IMR-90 (cell line): ENCODE measurements at regions not wholly inside any gene's neighbourhood (a gene's known extent, or its start where the extent isn't known, plus 50 kb on each side); places are given as distances from the start of the nearest gene placed in this dataset.

Experiments
- ATAC-seq: fragments of 200-7000 bp; cut with Tn5 transposase; 2 replicates; pipeline ENCODE4 v1.9.1; 2020; ENCODE audit warnings: low read depth, mild to moderate bottlenecking, moderate library complexity
- BruUV-seq: library from RNA; stranded (reverse); fragments of 400-500 nt; replicated peaks from 2 replicates; lab custom pipeline; 2021; lab: Mats Ljungman, UMichigan
- CTCF ChIA-PET: fragments of 300-600 bp; formaldehyde crosslinking; extraction: SDS; loops from one replicate; lab custom pipeline; 2021; ENCODE audit warnings: antibody characterized with exemption; lab: Yijun Ruan, JAX
- POLR2A ChIA-PET: fragments of 300-600 bp; sonication (Branson Sonifier 250); formaldehyde crosslinking; loops from one replicate; lab custom pipeline; 2022; ENCODE audit warnings: antibody characterized with exemption; ENCODE audit not compliant: unreplicated experiment; lab: Charles Lee
- DNase-seq: peaks from one replicate; pipeline ENCODE4 v3.0.0; 2013
- H2AFZ ChIP-seq: replicated peaks from 2 replicates; pipeline ENCODE3; 2013; ENCODE audit warnings: low read length, mild to moderate bottlenecking; ENCODE audit not compliant: poor library complexity
- H2AK5ac ChIP-seq: 2 replicates; pipeline ENCODE4 v1.6.1; 2013; ENCODE audit warnings: low read depth, low read length, inconsistent platforms
- H2AK9ac ChIP-seq: replicated peaks from 2 replicates; pipeline ENCODE3; 2013; ENCODE audit warnings: mild to moderate bottlenecking, low read depth, low read length, moderate library complexity; ENCODE audit not compliant: poor library complexity
- H2BK120ac ChIP-seq: 2 replicates; pipeline ENCODE4 v1.6.1; 2013; ENCODE audit warnings: low read depth, low read length, inconsistent platforms
- H2BK15ac ChIP-seq: 3 replicates; pipeline ENCODE4 v1.6.1; 2013; ENCODE audit warnings: low read depth, low read length, inconsistent platforms
- H2BK20ac ChIP-seq: 2 replicates; pipeline ENCODE4 v1.6.1; 2013; ENCODE audit warnings: low read depth, mild to moderate bottlenecking, inconsistent platforms, low read length, moderate library complexity
- H2BK5ac ChIP-seq: 2 replicates; pipeline ENCODE4 v1.6.1; 2013; ENCODE audit warnings: mild to moderate bottlenecking, low read depth, low read length, inconsistent platforms; ENCODE audit not compliant: poor library complexity, severe bottlenecking
- H3K14ac ChIP-seq: replicated peaks from 2 replicates; pipeline ENCODE4 v1.6.1; 2013; ENCODE audit warnings: low read depth, low read length, inconsistent platforms
- H3K18ac ChIP-seq: 2 replicates; pipeline ENCODE4 v1.6.1; 2013; ENCODE audit warnings: low read depth, low read length, control low read depth
- H3K23ac ChIP-seq: 2 replicates; pipeline ENCODE4 v1.6.1; 2013; ENCODE audit warnings: low read depth, low read length, inconsistent platforms
- H3K27ac ChIP-seq: 2 replicates; pipeline ENCODE4 v1.5.1; 2013; ENCODE audit warnings: mild to moderate bottlenecking, control low read depth, low read length; ENCODE audit not compliant: insufficient read depth
- H3K27me3 ChIP-seq: 2 replicates; pipeline ENCODE4 v1.6.1; 2013; ENCODE audit warnings: low read length; ENCODE audit not compliant: control insufficient read depth, insufficient read depth
- H3K36me3 ChIP-seq: 2 replicates; pipeline ENCODE4 v1.6.1; 2013; ENCODE audit warnings: low read length, mixed read lengths; ENCODE audit not compliant: control insufficient read depth, insufficient read depth
- H3K4ac ChIP-seq: 2 replicates; pipeline ENCODE4 v1.6.1; 2013; ENCODE audit warnings: low read depth, low read length, inconsistent platforms
- H3K4me1 ChIP-seq: 2 replicates; pipeline ENCODE4 v1.6.1; 2013; ENCODE audit warnings: low read length, mixed read lengths; ENCODE audit not compliant: control insufficient read depth, insufficient read depth
- H3K4me2 ChIP-seq: 2 replicates; pipeline ENCODE4 v1.6.1; 2013; ENCODE audit warnings: low read depth, mild to moderate bottlenecking, control low read depth, low read length, moderate library complexity
- H3K4me3 ChIP-seq: 2 replicates; pipeline ENCODE4 v1.5.1; 2013; ENCODE audit warnings: low read depth, mild to moderate bottlenecking, control low read depth, low read length, moderate library complexity; ENCODE audit not compliant: insufficient read depth
- H3K56ac ChIP-seq: 2 replicates; pipeline ENCODE4 v1.6.1; 2013; ENCODE audit warnings: low read length, inconsistent platforms; ENCODE audit not compliant: insufficient read depth; ENCODE audit errors: extremely low read depth
- H3K79me1 ChIP-seq, 2 experiments: 2 replicates each; pipeline ENCODE4 v1.6.1; 2013; ENCODE audit warnings: low read length in 2 of 2, inconsistent platforms in 1 of 2, low read depth in 1 of 2
- H3K9ac ChIP-seq: 2 replicates; pipeline ENCODE4 v1.6.1; 2013; ENCODE audit warnings: low read depth, low read length, control low read depth
- H3K9me1 ChIP-seq: 2 replicates; pipeline ENCODE4 v1.6.1; 2013; ENCODE audit warnings: low read length, inconsistent platforms; ENCODE audit not compliant: insufficient read depth
- H3K9me3 ChIP-seq: 2 replicates; pipeline ENCODE4 v1.6.1; 2013; ENCODE audit warnings: low read length; ENCODE audit not compliant: control insufficient read depth, insufficient read depth
- H4K20me1 ChIP-seq: 2 replicates; pipeline ENCODE4 v1.6.1; 2013; ENCODE audit warnings: low read length, inconsistent platforms; ENCODE audit not compliant: insufficient read depth
- H4K5ac ChIP-seq: 2 replicates; pipeline ENCODE4 v1.6.1; 2013; ENCODE audit warnings: mild to moderate bottlenecking, low read depth, low read length, control low read depth
- H4K8ac ChIP-seq, 2 experiments: 2 replicates each; pipeline ENCODE4 v1.6.1; 2013; ENCODE audit warnings: low read depth in 2 of 2, low read length in 2 of 2, control low read depth in 1 of 2, inconsistent platforms in 1 of 2
- H4K91ac ChIP-seq: 2 replicates; pipeline ENCODE4 v1.6.1; 2013; ENCODE audit warnings: low read depth, low read length, inconsistent platforms; ENCODE audit not compliant: insufficient read depth
- CEBPB ChIP-seq: IDR thresholded peaks from 2 replicates; pipeline ENCODE4 v1.6.1; 2012; ENCODE audit warnings: low read depth, low read length, improper control_type of control experiment
- CHD1 ChIP-seq: IDR thresholded peaks from 2 replicates; pipeline ENCODE4 v1.6.1; 2012; ENCODE audit warnings: low read depth, low read length, improper control_type of control experiment
- MAFK ChIP-seq: IDR thresholded peaks from 2 replicates; pipeline ENCODE4 v1.6.1; 2012; ENCODE audit warnings: low read depth, low read length, improper control_type of control experiment
- MAZ ChIP-seq: IDR thresholded peaks from 2 replicates; pipeline ENCODE4 v1.6.1; 2012; ENCODE audit warnings: low read depth, mild to moderate bottlenecking, low read length, improper control_type of control experiment, moderate library complexity, borderline replicate concordance
- MXI1 ChIP-seq: IDR thresholded peaks from 2 replicates; pipeline ENCODE4 v1.6.1; 2012; ENCODE audit warnings: low read depth, mild to moderate bottlenecking, low read length, moderate library complexity, borderline replicate concordance
- NFE2L2 ChIP-seq: fragments of 150-350 bp; IDR thresholded peaks from 2 replicates; pipeline ENCODE4 v1.6.1; 2016; ENCODE audit warnings: low read depth, mild to moderate bottlenecking, low read length
- RAD21 ChIP-seq: IDR thresholded peaks from 2 replicates; pipeline ENCODE4 v1.6.1; 2012; ENCODE audit warnings: low read length, improper control_type of control experiment
- RFX5 ChIP-seq: IDR thresholded peaks from 2 replicates; pipeline ENCODE4 v1.8.0; 2012; ENCODE audit warnings: low read depth, mild to moderate bottlenecking, low read length, moderate library complexity
- WGBS, 2 experiments: methylation state at CpG; one replicate each; pipeline versions ENCODE4 v1.1.5 to v1.1.7; 2013; ENCODE audit warnings: missing lambda C conversion rate in 2 of 2; ENCODE audit not compliant: insufficient read length in 1 of 2; ENCODE audit errors: extremely low coverage in 2 of 2; 5-methylcytosine and 5-hydroxymethylcytosine counted together
- dilution Hi-C: fragments of 300-500 bp; cut with HindIII; formaldehyde crosslinking; loops from one replicate; pipeline ENCODE4 v1.14.3; 2018; ENCODE audit warnings: low sequenced_read_pairs; ENCODE audit not compliant: unreplicated experiment
- in situ Hi-C: fragments of 300-500 bp; cut with MboI; formaldehyde crosslinking; loops from 3 replicates; pipeline ENCODE4 v1.14.3; 2019; ENCODE audit warnings: low sequenced_read_pairs, inconsistent platforms, mixed read lengths
- intact Hi-C: fragments of 100-400 bp; cut with micrococcal nuclease; formaldehyde crosslinking; loops from 2 replicates; pipeline ENCODE4 v1.10.0; 2022

DNA sequence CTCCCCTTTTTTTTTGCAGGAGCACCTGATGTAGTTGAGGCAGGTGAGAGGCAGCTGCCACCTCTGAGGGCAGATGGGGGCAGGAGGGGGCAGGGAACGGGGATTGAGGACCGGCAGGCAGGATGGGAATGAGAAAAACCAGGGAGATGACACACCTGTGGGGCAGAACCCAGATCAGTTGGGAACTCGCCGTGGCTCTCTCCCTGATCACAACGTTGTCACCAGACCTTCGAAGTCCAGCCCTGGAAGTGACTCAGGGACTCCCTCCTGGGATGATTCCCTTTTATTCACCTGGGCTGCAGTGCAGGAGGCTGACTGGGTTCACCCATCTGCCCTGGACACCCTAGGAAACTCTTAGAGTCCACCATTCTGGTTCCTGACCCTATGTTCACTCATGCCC is 127.2 kb downstream of the MXRA5 start:
- ATAC-seq, result no peak
- 86% methylated on average over 4 of the region's 6 CpGs; no CpG with 5 or more reads in 1 of the 2 experiments for WGBS, 2 experiments
- in situ Hi-C loops, result no loop called here

More for the DNA sequence above, 127.2 kb downstream of the MXRA5 start:
- Histone ChIP-seq H3K4me3 (no peak overlapping the region), H3K36me3 (no peaks in the 10 kb centered on the region), H2AK5ac (no peak overlapping the region), H4K8ac (no peak overlapping the region), H3K4me1 (no peaks in the 10 kb centered on the region), H3K9me3 (no peaks in the 10 kb centered on the region; the same call in 1 of the 2 replicates), H3K23ac (no peak overlapping the region), H2BK15ac (no peak overlapping the region), H2BK120ac (no peak overlapping the region), H3K4ac (no peak overlapping the region), H3K79me1 (no peaks in the 10 kb centered on the region), H3K18ac (no peak overlapping the region), H2BK20ac (no peak overlapping the region), H4K5ac (no peak overlapping the region), H3K4me2 (no peak overlapping the region), H3K14ac (no peak overlapping the region), H2AK9ac (no peak overlapping the region), H3K9ac (no peak overlapping the region), H3K27ac (no peak overlapping the region), H4K91ac (no peak overlapping the region), H3K27me3 (no peaks in the 10 kb centered on the region), H2AFZ (no peak overlapping the region), H3K56ac (no peak overlapping the region), H4K20me1 (no peaks in the 10 kb centered on the region), H2BK5ac (no peak overlapping the region), H3K9me1 (no peaks in the 10 kb centered on the region)
- intact Hi-C loops (no loop called here), dilution Hi-C loops (no loop called here)
- DNase-seq, result no peak
- no TSS peak for BruUV-seq
- CTCF ChIA-PET, result interaction anchor here (0.6 kb wide), 1 partner anchor 52 kb away, joined by 5 read pairs; no protein-coding TSS in a partner anchor
- TF ChIP-seq RFX5 (no peak), MXI1 (no peak), RAD21 (no peak), NFE2L2 (no peak), CEBPB (no peak), MAZ (no peak), MAFK (no peak), CHD1 (no peak)
- POLR2A ChIA-PET, result no interaction called here
